Keratinocyte (primary cell): ENCODE measurements at regions not wholly inside any gene's neighbourhood (a gene's known extent, or its start where the extent isn't known, plus 50 kb on each side); places are given as distances from the start of the nearest gene placed in this dataset.

Experiments
- DNase-seq: peaks from one replicate; pipeline ENCODE4 v3.0.0-alpha.2; 2011; ENCODE audit warnings: low read depth, missing footprints, low spot score
- FAIRE-seq: peaks from 2 replicates; lab custom pipeline; 2011; peaks lifted over from hg19 to GRCh38; lab: Jason Lieb, UNC
- H2AFZ ChIP-seq: 2 replicates; pipeline ENCODE4 v1.6.0; 2012; ENCODE audit warnings: low read length, control low read depth, inconsistent platforms; ENCODE audit not compliant: control insufficient read depth
- H3K27ac ChIP-seq: 2 replicates; pipeline ENCODE4 v1.5.1; 2011; ENCODE audit warnings: low read length; ENCODE audit not compliant: control insufficient read depth, insufficient read depth
- H3K27me3 ChIP-seq: 3 replicates; pipeline ENCODE4 v1.6.0; 2011; ENCODE audit warnings: low read length; ENCODE audit not compliant: control insufficient read depth, insufficient read depth; ENCODE audit errors: extremely low read depth
- H3K36me3 ChIP-seq, 2 experiments: 2 replicates in 1 of 2; 3 replicates in 1 of 2; pipeline ENCODE4 v1.5.1; 2011; ENCODE audit warnings: low read length in 2 of 2, mild to moderate bottlenecking in 1 of 2; ENCODE audit not compliant: control insufficient read depth in 2 of 2, insufficient read depth in 2 of 2; ENCODE audit errors: extremely low read depth in 1 of 2
- H3K4me1 ChIP-seq: 3 replicates; pipeline ENCODE4 v1.5.1; 2011; ENCODE audit warnings: low read length; ENCODE audit not compliant: control insufficient read depth, insufficient read depth; ENCODE audit errors: extremely low read depth
- H3K4me2 ChIP-seq: 3 replicates; pipeline ENCODE4 v1.6.0; 2011; ENCODE audit warnings: low read depth, low read length; ENCODE audit not compliant: control insufficient read depth, insufficient read depth; ENCODE audit errors: extremely low read depth
- H3K4me3 ChIP-seq, 3 experiments: fragments of 200-600 bp in 1 of 3; sonication (generic) in 1 of 3; 2 replicates in 2 of 3; 3 replicates in 1 of 3; pipeline ENCODE4 v1.5.1; 2011 to 2016; ENCODE audit warnings: low read length in 3 of 3, mild to moderate bottlenecking in 3 of 3, control low read depth in 2 of 3, inconsistent platforms in 1 of 3, low read depth in 1 of 3, mixed read lengths in 1 of 3, mixed run types in 1 of 3, moderate library complexity in 1 of 3; ENCODE audit not compliant: control insufficient read depth in 2 of 3, insufficient read depth in 2 of 3; ENCODE audit errors: extremely low read depth in 1 of 3
- H3K79me2 ChIP-seq: 2 replicates; pipeline ENCODE4 v1.6.0; 2012; ENCODE audit warnings: low read length; ENCODE audit not compliant: control insufficient read depth, insufficient read depth
- H3K9ac ChIP-seq: 3 replicates; pipeline ENCODE4 v1.6.0; 2011; ENCODE audit warnings: low read length; ENCODE audit not compliant: control insufficient read depth, insufficient read depth; ENCODE audit errors: extremely low read depth
- H3K9me1 ChIP-seq: 3 replicates; pipeline ENCODE4 v1.6.0; 2011; ENCODE audit warnings: low read length; ENCODE audit not compliant: control insufficient read depth, insufficient read depth; ENCODE audit errors: extremely low read depth
- H3K9me3 ChIP-seq: 2 replicates; pipeline ENCODE4 v1.5.1; 2012; ENCODE audit warnings: low read depth, low read length; ENCODE audit not compliant: control insufficient read depth
- H4K20me1 ChIP-seq: 3 replicates; pipeline ENCODE4 v1.6.0; 2011; ENCODE audit warnings: low read length; ENCODE audit not compliant: control insufficient read depth, insufficient read depth; ENCODE audit errors: extremely low read depth
- CTCF ChIP-seq, 3 experiments: IDR thresholded peaks in 1 of 3; conservative IDR thresholded peaks in 1 of 3; optimal IDR thresholded peaks in 1 of 3; 2 replicates in 2 of 3; 3 replicates in 1 of 3; pipeline versions ENCODE3 to v1.5.1; 2011; ENCODE audit warnings: low read length in 3 of 3, mild to moderate bottlenecking in 3 of 3, moderate library complexity in 2 of 3, control low read depth in 1 of 3, inconsistent platforms in 1 of 3; ENCODE audit not compliant: insufficient read depth in 2 of 3; ENCODE audit errors: extremely low read depth in 1 of 3
- EZH2 ChIP-seq: IDR thresholded peaks from one replicate; pipeline ENCODE4 v1.6.1; 2012; ENCODE audit warnings: inconsistent platforms, mild to moderate bottlenecking, low read length, moderate library complexity
- dilution Hi-C: fragments of 300-500 bp; cut with MboI; formaldehyde crosslinking; loops from one replicate; pipeline ENCODE4 v1.7.0; 2020; ENCODE audit warnings: low sequenced_read_pairs; ENCODE audit not compliant: extremely low pct_ligation_motif_present

- no peak for TF ChIP-seq CTCF (optimal IDR thresholded peaks at IDR 0.05 in 1 of 3, IDR thresholded peaks at IDR 0.05 in 1 of 3, conservative IDR thresholded peaks at IDR 0.05 in 1 of 3; ENCODE audit: extremely low read depth in 1 of 3, insufficient read depth in 2 of 3, low read length in 3 of 3)
- no peak for TF ChIP-seq EZH2
These were observed 268.7 kb downstream of the TTC6 start for GRCh38 chr14:37864128-37864527.

GRCh38 chr14:37864861-37865718 is 269.7 kb downstream of the TTC6 start:
- TF ChIP-seq CTCF (optimal IDR thresholded peaks at IDR 0.05 in 1 of 3, IDR thresholded peaks at IDR 0.05 in 1 of 3, conservative IDR thresholded peaks at IDR 0.05 in 1 of 3; ENCODE audit: extremely low read depth in 1 of 3, insufficient read depth in 2 of 3, low read length in 3 of 3) (no peak), EZH2 (no peak)
- H3K4me2 ChIP-seq = no peak overlapping the region
- H2AFZ ChIP-seq = no peak overlapping the region
- DNase-seq (no peak), FAIRE-seq (peak; percentile 74)
- no peaks in the 10 kb centered on the region for H3K79me2 ChIP-seq
- H3K27me3 ChIP-seq = no peaks in the 10 kb centered on the region
- H4K20me1 ChIP-seq = no peaks in the 10 kb centered on the region
- H3K9me1 ChIP-seq = no peaks in the 10 kb centered on the region
- peaks cover 16% of the 10 kb centered on the region for H3K4me1 ChIP-seq
- H3K4me3 ChIP-seq = no peak overlapping the region
- no peaks in the 10 kb centered on the region for H3K36me3 ChIP-seq
- H3K9ac ChIP-seq = no peak overlapping the region
- H3K27ac ChIP-seq = no peak overlapping the region
- dilution Hi-C loops = no loop called here
- H3K9me3 ChIP-seq = no peaks in the 10 kb centered on the region

More at GRCh38 chr14:37864128-37864527, 268.7 kb downstream of the TTC6 start:
- H3K9me3 ChIP-seq = no peaks in the 10 kb centered on the region
- H4K20me1 ChIP-seq = no peaks in the 10 kb centered on the region
- H3K27ac ChIP-seq = no peak overlapping the region
- no peaks in the 10 kb centered on the region for H3K36me3 ChIP-seq
- FAIRE-seq = no peak
- H3K4me2 ChIP-seq = no peak overlapping the region
- H3K4me3 ChIP-seq = no peak overlapping the region
- H3K9ac ChIP-seq = no peak overlapping the region
- H3K27me3 ChIP-seq = no peaks in the 10 kb centered on the region
- no peak overlapping the region for H2AFZ ChIP-seq
- dilution Hi-C loops = no loop called here
- no peaks in the 10 kb centered on the region for H3K9me1 ChIP-seq
- DNase-seq = no peak
- H3K79me2 ChIP-seq = no peaks in the 10 kb centered on the region
- peaks cover 8% of the 10 kb centered on the region for H3K4me1 ChIP-seq
